GM12891 (cell line): ENCODE measurements at regions not wholly inside any gene's neighbourhood (a gene's known extent, or its start where the extent isn't known, plus 50 kb on each side); places are given as distances from the start of the nearest gene placed in this dataset.
"Not testable (repeated sequence)": the region's sequence is repeated elsewhere in the genome, so short reads cannot be mapped to it uniquely, and the experiment has no call there.

Source experiments
- DNase-seq: peaks from one replicate; pipeline ENCODE4 v3.0.0; 2011; ENCODE audit warnings: low spot score; ENCODE audit not compliant: insufficient read length
- FAIRE-seq: peaks from 2 replicates; lab custom pipeline; 2011; peaks lifted over from hg19 to GRCh38; lab: Jason Lieb, UNC
- PAX5 ChIP-seq: IDR thresholded peaks from 2 replicates; pipeline ENCODE4 v1.6.1; 2011; ENCODE audit warnings: low read length, moderate library complexity, mild to moderate bottlenecking; ENCODE audit not compliant: insufficient read depth, severe bottlenecking
- POLR2A ChIP-seq: IDR thresholded peaks from 2 replicates; pipeline ENCODE4 v1.6.1; 2011; ENCODE audit warnings: low read depth, low read length, control low read depth
- POLR2AphosphoS5 ChIP-seq: IDR thresholded peaks from 2 replicates; pipeline ENCODE4 v1.6.1; 2011; ENCODE audit warnings: low read depth, low read length, control low read depth
- POU2F2 ChIP-seq: IDR thresholded peaks from 2 replicates; pipeline ENCODE4 v1.6.1; 2011; ENCODE audit warnings: low read depth, mild to moderate bottlenecking, control low read depth, low read length, moderate library complexity
- SPI1 ChIP-seq: IDR thresholded peaks from 2 replicates; pipeline ENCODE4 v1.6.1; 2011; ENCODE audit warnings: low read depth, low read length, control low read depth
- TAF1 ChIP-seq: IDR thresholded peaks from 2 replicates; pipeline ENCODE4 v1.6.1; 2011; ENCODE audit warnings: low read depth, low read length, control low read depth

GRCh38 chr4:79209822-79210635, 115.8 kb downstream of the NAA11 start:
- TF ChIP-seq POLR2AphosphoS5 (no peak), SPI1 (no peak)
- DNase-seq (no peak), FAIRE-seq (no peak)

GRCh38 chr4:79209081-79209480, 116.8 kb downstream of the NAA11 start:
- DNase-seq (no peak), FAIRE-seq (no peak)
- TF ChIP-seq POU2F2 (no peak), POLR2AphosphoS5 (no peak), POLR2A (no peak)

DNA sequence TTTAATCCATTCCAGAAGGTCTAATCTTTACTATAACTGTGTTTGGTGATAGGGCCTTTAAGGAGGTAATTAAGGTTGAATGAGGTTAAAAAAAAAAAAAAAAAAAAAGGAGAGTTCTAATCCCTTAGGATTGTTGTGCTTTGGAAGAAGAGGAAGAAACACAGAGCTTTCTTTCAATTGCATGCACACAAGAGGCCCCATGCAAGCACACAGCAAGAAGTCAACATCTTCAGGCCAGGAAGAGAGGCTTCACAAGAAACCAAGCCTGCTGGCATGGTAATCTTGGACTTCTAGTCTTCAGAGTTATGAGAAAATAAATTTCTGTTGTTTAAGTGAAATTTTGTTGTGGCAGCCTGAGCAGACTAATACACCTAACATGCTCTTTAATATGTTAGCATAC, 118.6 kb downstream of the NAA11 start:
- DNase-seq (no peak), FAIRE-seq (no peak)
- no peak for TF ChIP-seq POLR2AphosphoS5
- no peak for TF ChIP-seq SPI1
- no peak for TF ChIP-seq PAX5
- TF ChIP-seq TAF1: no peak
- no peak for TF ChIP-seq POLR2A

GRCh38 chr4:79206660-79207059, 119.2 kb downstream of the NAA11 start:
- FAIRE-seq: no peak
- TF ChIP-seq TAF1 (no peak), POLR2A (no peak), SPI1 (no peak), POLR2AphosphoS5 (no peak)
- DNase-seq: no peak

GRCh38 chr4:79205121-79205520, 120.7 kb downstream of the NAA11 start:
- TF ChIP-seq TAF1 (no peak), POLR2A (no peak), PAX5 (no peak), POU2F2 (no peak), SPI1 (no peak), POLR2AphosphoS5 (no peak)
- DNase-seq: no peak
- FAIRE-seq: no peak

- TF ChIP-seq POU2F2 (no peak), POLR2A (no peak), POLR2AphosphoS5 (no peak), SPI1 (no peak), PAX5 (no peak), TAF1 (no peak)
- no peak for DNase-seq
- FAIRE-seq: no peak
Measured at GRCh38 chr4:79201971-79202370, 123.9 kb downstream of the NAA11 start.

GRCh38 chr4:79199743-79200142, 126.1 kb downstream of the NAA11 start:
- FAIRE-seq: no peak
- no peak for DNase-seq
- no peak for TF ChIP-seq PAX5
- TF ChIP-seq SPI1: no peak
- TF ChIP-seq POU2F2: no peak
- no peak for TF ChIP-seq TAF1
- no peak for TF ChIP-seq POLR2A
- no peak for TF ChIP-seq POLR2AphosphoS5

- TF ChIP-seq TAF1 (no peak), POLR2A (no peak), POU2F2 (no peak), POLR2AphosphoS5 (no peak), SPI1 (no peak), PAX5 (no peak)
- FAIRE-seq (no peak), DNase-seq (no peak)
Measured at GRCh38 chr4:79198951-79199587, 126.8 kb downstream of the NAA11 start.

GRCh38 chr4:79197275-79198009, 128.4 kb downstream of the NAA11 start:
- DNase-seq: no peak
- no peak for TF ChIP-seq POLR2AphosphoS5
- no peak for TF ChIP-seq SPI1
- no peak for TF ChIP-seq POU2F2
- no peak for TF ChIP-seq POLR2A
- no peak for TF ChIP-seq TAF1
- no peak for TF ChIP-seq PAX5
- no peak for FAIRE-seq

DNA sequence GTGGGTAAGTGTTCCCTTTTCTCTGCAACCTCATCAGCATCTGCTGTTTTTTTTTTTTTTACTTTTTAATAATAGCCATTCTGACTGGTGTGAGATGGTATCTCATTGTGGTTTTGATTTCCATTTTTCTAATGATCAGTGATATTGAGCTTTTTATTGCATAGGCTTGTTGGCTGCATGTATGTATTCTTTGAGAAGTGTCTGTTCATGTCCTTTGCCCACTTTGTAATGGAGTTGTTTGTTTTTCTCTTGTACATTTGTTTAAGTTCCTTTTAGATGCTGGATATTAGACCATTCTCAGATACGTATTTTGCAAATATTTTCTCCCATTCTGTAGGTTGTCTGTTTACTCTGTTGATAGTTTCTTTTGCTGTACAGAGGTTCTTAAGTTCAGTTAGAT, 134.6 kb downstream of the NAA11 start:
- FAIRE-seq, DNase-seq: not testable (repeated sequence)
